MM.1S (cell line): ENCODE measurements at regions not wholly inside any gene's neighbourhood (a gene's known extent, or its start where the extent isn't known, plus 50 kb on each side); places are given as distances from the start of the nearest gene placed in this dataset.

Experiments used
- DNase-seq: peaks from one replicate; pipeline ENCODE4 v3.0.0-alpha.2; 2015
- H2AFZ ChIP-seq: fragments of 300-600 bp; sonication (generic); 2 replicates; pipeline ENCODE4 v1.6.0; 2016; ENCODE audit warnings: antibody characterized with exemption, low read length
- H3F3A ChIP-seq: fragments of 300-600 bp; sonication (generic); 2 replicates; pipeline ENCODE4 v1.6.1; 2016; ENCODE audit warnings: mild to moderate bottlenecking, antibody characterized with exemption, low read length, moderate library complexity, mixed read lengths; ENCODE audit not compliant: insufficient read depth
- H3K27ac ChIP-seq: fragments of 300-600 bp; sonication (generic); 2 replicates; pipeline ENCODE4 v1.5.1; 2016; ENCODE audit warnings: mild to moderate bottlenecking, low read length
- H3K27me3 ChIP-seq: fragments of 300-600 bp; sonication (generic); replicated peaks from 2 replicates; pipeline ENCODE4 v1.6.0; 2016; ENCODE audit warnings: low read length; ENCODE audit not compliant: insufficient read depth
- H3K36me3 ChIP-seq: fragments of 300-600 bp; sonication (generic); replicated peaks from 2 replicates; pipeline ENCODE4 v1.6.1; 2016; ENCODE audit warnings: mild to moderate bottlenecking, low read length, mixed read lengths; ENCODE audit not compliant: insufficient read depth
- H3K4me1 ChIP-seq: fragments of 300-600 bp; sonication (generic); 2 replicates; pipeline ENCODE4 v1.6.1; 2016; ENCODE audit warnings: low read length, mixed read lengths
- H3K4me2 ChIP-seq: fragments of 300-600 bp; sonication (generic); 2 replicates; pipeline ENCODE4 v1.6.0; 2016; ENCODE audit warnings: low read depth, low read length
- H3K4me3 ChIP-seq: fragments of 300-600 bp; sonication (generic); 2 replicates; pipeline ENCODE4 v1.5.1; 2016; ENCODE audit warnings: low read length, mixed read lengths
- H3K79me2 ChIP-seq: fragments of 300-600 bp; sonication (generic); 2 replicates; pipeline ENCODE4 v1.6.1; 2016; ENCODE audit warnings: mixed run types, low read length, mixed read lengths
- H3K9ac ChIP-seq: fragments of 300-600 bp; sonication (generic); 2 replicates; pipeline ENCODE4 v1.6.1; 2016; ENCODE audit warnings: low read length, mixed read lengths
- H3K9me2 ChIP-seq: fragments of 300-600 bp; sonication (generic); replicated peaks from 2 replicates; pipeline ENCODE4 v1.6.1; 2016; ENCODE audit warnings: mild to moderate bottlenecking, low read length, mixed read lengths; ENCODE audit not compliant: insufficient read depth
- H3K9me3 ChIP-seq: fragments of 300-600 bp; sonication (generic); replicated peaks from 2 replicates; pipeline ENCODE4 v1.6.1; 2016; ENCODE audit warnings: mild to moderate bottlenecking, low read length, mixed read lengths; ENCODE audit not compliant: insufficient read depth
- H4K20me1 ChIP-seq: fragments of 300-600 bp; sonication (generic); 2 replicates; pipeline ENCODE4 v1.6.1; 2016; ENCODE audit warnings: mild to moderate bottlenecking, low read length, moderate library complexity, mixed read lengths; ENCODE audit not compliant: insufficient read depth
- EZH2 ChIP-seq: fragments of 300-600 bp; sonication (generic); optimal IDR thresholded peaks from 2 replicates; pipeline ENCODE3; 2017; ENCODE audit warnings: low read depth, mild to moderate bottlenecking, antibody characterized with exemption, low read length, mixed read lengths
- EZH2phosphoT487 ChIP-seq: fragments of 300-600 bp; sonication (generic); IDR thresholded peaks from 2 replicates; pipeline ENCODE4 v1.6.1; 2018; ENCODE audit warnings: antibody characterized with exemption, low read length
- TF ChIP-seq, protein P1 (sequence below): fragments of 300-600 bp; sonication (generic); IDR thresholded peaks from 2 replicates; pipeline ENCODE4 v1.5.1; 2016; ENCODE audit warnings: antibody characterized with exemption, low read length, mixed read lengths

DNA sequence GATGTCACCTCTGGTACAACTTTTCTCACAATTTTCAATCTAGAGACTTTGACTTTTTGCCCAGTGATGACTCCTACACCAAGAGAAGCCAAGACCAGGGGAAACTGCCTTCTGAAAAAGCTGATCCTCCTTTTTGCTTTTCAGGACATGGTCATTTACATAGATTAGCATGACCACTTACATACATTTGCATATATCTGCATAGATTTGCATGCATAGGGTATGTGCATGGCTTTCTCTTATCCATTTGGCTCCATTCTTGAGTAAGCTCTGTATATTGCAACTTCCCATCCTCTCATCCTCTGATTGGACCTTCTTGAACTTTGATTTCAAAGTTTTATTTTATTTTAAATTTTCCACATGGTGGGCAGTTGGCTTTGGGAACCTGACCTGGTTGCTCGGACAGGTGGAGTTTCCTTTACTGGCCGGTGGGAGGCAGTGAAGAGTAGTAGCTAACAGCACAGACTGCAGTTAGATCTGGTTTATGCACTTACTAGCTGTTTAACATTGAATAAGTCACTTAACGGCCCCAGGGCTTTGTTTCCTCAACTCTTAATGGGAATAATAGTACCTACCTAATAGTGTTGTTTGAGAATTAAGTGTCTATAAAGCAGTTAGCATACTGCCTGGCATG, 92.9 kb downstream of the GPR139 start:
- no peak overlapping the region for H3K4me3 ChIP-seq
- no peaks in the 10 kb centered on the region for H3K27me3 ChIP-seq
- H3K4me1 ChIP-seq, result no peaks in the 10 kb centered on the region
- no peak overlapping the region for H3K9ac ChIP-seq
- no peak overlapping the region for H3K27ac ChIP-seq
- H4K20me1 ChIP-seq, result no peaks in the 10 kb centered on the region
- H2AFZ ChIP-seq, result no peak overlapping the region
- no peaks in the 10 kb centered on the region for H3K9me3 ChIP-seq
- no peaks in the 10 kb centered on the region for H3K79me2 ChIP-seq
- H3K4me2 ChIP-seq, result no peak overlapping the region
- no peak for DNase-seq
- H3F3A ChIP-seq, result no peaks in the 10 kb centered on the region
- TF ChIP-seq, protein P1, sequence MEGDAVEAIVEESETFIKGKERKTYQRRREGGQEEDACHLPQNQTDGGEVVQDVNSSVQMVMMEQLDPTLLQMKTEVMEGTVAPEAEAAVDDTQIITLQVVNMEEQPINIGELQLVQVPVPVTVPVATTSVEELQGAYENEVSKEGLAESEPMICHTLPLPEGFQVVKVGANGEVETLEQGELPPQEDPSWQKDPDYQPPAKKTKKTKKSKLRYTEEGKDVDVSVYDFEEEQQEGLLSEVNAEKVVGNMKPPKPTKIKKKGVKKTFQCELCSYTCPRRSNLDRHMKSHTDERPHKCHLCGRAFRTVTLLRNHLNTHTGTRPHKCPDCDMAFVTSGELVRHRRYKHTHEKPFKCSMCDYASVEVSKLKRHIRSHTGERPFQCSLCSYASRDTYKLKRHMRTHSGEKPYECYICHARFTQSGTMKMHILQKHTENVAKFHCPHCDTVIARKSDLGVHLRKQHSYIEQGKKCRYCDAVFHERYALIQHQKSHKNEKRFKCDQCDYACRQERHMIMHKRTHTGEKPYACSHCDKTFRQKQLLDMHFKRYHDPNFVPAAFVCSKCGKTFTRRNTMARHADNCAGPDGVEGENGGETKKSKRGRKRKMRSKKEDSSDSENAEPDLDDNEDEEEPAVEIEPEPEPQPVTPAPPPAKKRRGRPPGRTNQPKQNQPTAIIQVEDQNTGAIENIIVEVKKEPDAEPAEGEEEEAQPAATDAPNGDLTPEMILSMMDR, result peak; percentile 32
- no peak for TF ChIP-seq EZH2
- no peaks in the 10 kb centered on the region for H3K36me3 ChIP-seq
- H3K9me2 ChIP-seq, result no peaks in the 10 kb centered on the region

DNA sequence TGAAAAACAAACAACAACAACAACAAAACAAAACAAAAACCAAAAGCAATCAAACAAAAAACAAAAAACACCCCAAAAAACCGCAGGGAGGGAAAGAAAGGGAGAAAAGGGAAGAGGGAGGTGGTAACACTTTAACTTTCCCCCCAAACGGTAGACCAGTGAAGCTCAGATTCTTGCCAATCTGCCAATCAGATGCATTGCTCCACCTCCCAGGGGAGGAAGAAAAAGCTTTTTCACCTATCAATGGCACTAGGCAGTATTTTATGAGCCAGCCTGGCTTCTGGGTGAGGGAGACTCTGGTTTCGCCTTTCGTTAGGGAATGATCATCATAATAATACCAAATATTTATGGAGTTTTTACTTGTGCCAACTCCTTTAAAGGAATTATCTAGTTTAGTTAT, 94.1 kb downstream of the GPR139 start:
- Histone ChIP-seq H3F3A (no peaks in the 10 kb centered on the region), H2AFZ (no peak overlapping the region), H3K36me3 (no peaks in the 10 kb centered on the region), H3K9me2 (no peaks in the 10 kb centered on the region), H3K27ac (no peak overlapping the region), H3K9ac (no peak overlapping the region), H3K4me3 (no peak overlapping the region), H3K4me1 (no peaks in the 10 kb centered on the region), H3K79me2 (no peaks in the 10 kb centered on the region), H4K20me1 (no peaks in the 10 kb centered on the region), H3K4me2 (no peak overlapping the region), H3K27me3 (no peaks in the 10 kb centered on the region), H3K9me3 (no peaks in the 10 kb centered on the region)
- TF ChIP-seq EZH2, result no peak
- TF ChIP-seq EZH2phosphoT487, result no peak
- TF ChIP-seq, protein P1, result no peak
- DNase-seq, result no peak

DNA sequence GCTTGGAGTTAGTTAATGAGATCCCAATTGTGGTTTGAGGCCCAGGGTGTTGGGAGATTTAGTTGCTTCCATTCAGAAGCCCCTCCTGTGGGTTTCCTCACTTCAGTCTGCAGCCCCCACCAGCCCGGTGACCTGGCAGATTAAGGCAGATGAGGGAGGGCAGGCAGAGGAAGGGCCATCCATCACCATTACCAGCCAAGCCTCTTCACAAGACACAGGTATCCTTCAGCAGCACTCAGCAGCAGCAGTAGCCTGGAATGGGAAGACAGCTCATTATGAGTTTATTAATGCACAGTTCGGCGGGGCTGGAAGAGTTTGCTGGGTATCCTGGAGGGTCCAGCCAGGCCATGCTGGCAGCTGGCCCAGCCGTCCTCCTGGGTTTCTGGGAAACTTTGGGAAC, 90.0 kb upstream of the GPRC5B start:
- H4K20me1 ChIP-seq, result no peaks in the 10 kb centered on the region
- no peaks in the 10 kb centered on the region for H3K27me3 ChIP-seq
- H3K27ac ChIP-seq, result no peak overlapping the region
- no peak overlapping the region for H3K4me3 ChIP-seq
- H3K9me3 ChIP-seq, result no peaks in the 10 kb centered on the region
- no peak overlapping the region for H3K9ac ChIP-seq
- H3F3A ChIP-seq, result no peaks in the 10 kb centered on the region
- no peak for DNase-seq
- no peak overlapping the region for H3K4me2 ChIP-seq
- H3K79me2 ChIP-seq, result no peaks in the 10 kb centered on the region
- no peaks in the 10 kb centered on the region for H3K36me3 ChIP-seq
- TF ChIP-seq EZH2phosphoT487 (no peak), EZH2 (no peak)
- TF ChIP-seq, protein P1, result no peak
- H3K4me1 ChIP-seq, result no peaks in the 10 kb centered on the region
- no peak overlapping the region for H2AFZ ChIP-seq
- no peaks in the 10 kb centered on the region for H3K9me2 ChIP-seq
